A549 (cell line): ENCODE measurements at regions not wholly inside any gene's neighbourhood (a gene's known extent, or its start where the extent isn't known, plus 50 kb on each side); places are given as distances from the start of the nearest gene placed in this dataset.

Source experiments
- EP300 ChIP-seq, 2 experiments: fragments of >200 bp; sonication (Bioruptor Twin); formaldehyde crosslinking; IDR thresholded peaks; 2 replicates in 1 of 2; 3 replicates in 1 of 2; pipeline ENCODE4 v1.6.1; 2016 to 2017
- TF ChIP-seq, protein P1 (sequence below): IDR thresholded peaks from 2 replicates; pipeline ENCODE4 v1.6.1; 2012

DNA sequence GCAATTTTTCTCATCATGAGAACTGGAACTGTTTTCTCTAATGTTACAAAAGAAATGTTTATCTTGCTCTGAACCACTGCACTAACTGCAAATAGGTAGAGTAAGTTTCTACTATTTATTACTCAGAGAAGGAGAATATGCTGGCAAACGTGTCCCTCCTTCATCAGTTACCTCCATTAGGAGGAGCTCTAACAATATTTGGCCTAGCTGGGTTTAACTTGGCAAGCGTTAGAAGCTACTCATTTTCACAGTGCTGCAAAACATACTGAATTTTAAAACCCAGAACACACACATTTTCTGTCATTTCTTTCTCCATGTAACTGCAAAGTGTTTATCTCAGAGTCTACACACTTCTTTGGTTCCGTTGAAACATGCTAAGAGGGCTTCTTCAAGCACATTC is 101.0 kb upstream of the GABRG2 start:
- TF ChIP-seq, protein P1, sequence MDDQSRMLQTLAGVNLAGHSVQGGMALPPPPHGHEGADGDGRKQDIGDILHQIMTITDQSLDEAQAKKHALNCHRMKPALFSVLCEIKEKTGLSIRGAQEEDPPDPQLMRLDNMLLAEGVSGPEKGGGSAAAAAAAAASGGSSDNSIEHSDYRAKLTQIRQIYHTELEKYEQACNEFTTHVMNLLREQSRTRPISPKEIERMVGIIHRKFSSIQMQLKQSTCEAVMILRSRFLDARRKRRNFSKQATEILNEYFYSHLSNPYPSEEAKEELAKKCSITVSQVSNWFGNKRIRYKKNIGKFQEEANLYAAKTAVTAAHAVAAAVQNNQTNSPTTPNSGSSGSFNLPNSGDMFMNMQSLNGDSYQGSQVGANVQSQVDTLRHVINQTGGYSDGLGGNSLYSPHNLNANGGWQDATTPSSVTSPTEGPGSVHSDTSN: no peak
- TF ChIP-seq EP300 (IDR thresholded peaks at IDR 0.05): no peak
